Fibroblast of villous mesenchyme (primary cell): ENCODE measurements at regions not wholly inside any gene's neighbourhood (a gene's known extent, or its start where the extent isn't known, plus 50 kb on each side); places are given as distances from the start of the nearest gene placed in this dataset.

ENCODE experiments used
- DNase-seq: peaks from one replicate; pipeline ENCODE4 v3.0.0-alpha.2; 2010; ENCODE audit warnings: low read depth
- H3K4me3 ChIP-seq: 2 replicates; pipeline ENCODE4 v1.5.1; 2011; ENCODE audit warnings: low read depth, mild to moderate bottlenecking, low read length
- CTCF ChIP-seq: IDR thresholded peaks from 2 replicates; pipeline ENCODE4 v1.5.1; 2012; ENCODE audit warnings: low read depth, mild to moderate bottlenecking, low read length; ENCODE audit not compliant: insufficient read depth

GRCh38 chr14:66036547-66036946, 449.6 kb upstream of the CCDC196 start:
- no peak for DNase-seq
- no peak for TF ChIP-seq CTCF
- H3K4me3 ChIP-seq = no peak overlapping the region

- no peak for DNase-seq
- H3K4me3 ChIP-seq = no peak overlapping the region
- TF ChIP-seq CTCF = no peak
Observed at GRCh38 chr14:66037361-66037760, 448.8 kb upstream of the CCDC196 start.

- no peak overlapping the region for H3K4me3 ChIP-seq
- DNase-seq = no peak
- TF ChIP-seq CTCF = no peak
Observed at GRCh38 chr14:66038212-66038611, 448.0 kb upstream of the CCDC196 start.

- no peak for TF ChIP-seq CTCF
- peak; percentile 78 for DNase-seq
- no peak overlapping the region for H3K4me3 ChIP-seq
Observed at GRCh38 chr14:66038618-66039017, 447.6 kb upstream of the CCDC196 start.

GRCh38 chr14:66039495-66039894, 446.7 kb upstream of the CCDC196 start:
- no peak for TF ChIP-seq CTCF
- no peak overlapping the region for H3K4me3 ChIP-seq
- no peak for DNase-seq

- DNase-seq = no peak
- H3K4me3 ChIP-seq = no peak overlapping the region
- no peak for TF ChIP-seq CTCF
Observed at GRCh38 chr14:66041582-66041981, 444.6 kb upstream of the CCDC196 start.

- no peak for DNase-seq
- TF ChIP-seq CTCF = no peak
- H3K4me3 ChIP-seq = no peak overlapping the region
Observed at GRCh38 chr14:66043921-66044320, 442.2 kb upstream of the CCDC196 start.
